ENCODE measurements at regions not wholly inside any gene's neighbourhood (a gene's known extent, or its start where the extent isn't known, plus 50 kb on each side); places are given as distances from the start of the nearest gene placed in this dataset.

DNA sequence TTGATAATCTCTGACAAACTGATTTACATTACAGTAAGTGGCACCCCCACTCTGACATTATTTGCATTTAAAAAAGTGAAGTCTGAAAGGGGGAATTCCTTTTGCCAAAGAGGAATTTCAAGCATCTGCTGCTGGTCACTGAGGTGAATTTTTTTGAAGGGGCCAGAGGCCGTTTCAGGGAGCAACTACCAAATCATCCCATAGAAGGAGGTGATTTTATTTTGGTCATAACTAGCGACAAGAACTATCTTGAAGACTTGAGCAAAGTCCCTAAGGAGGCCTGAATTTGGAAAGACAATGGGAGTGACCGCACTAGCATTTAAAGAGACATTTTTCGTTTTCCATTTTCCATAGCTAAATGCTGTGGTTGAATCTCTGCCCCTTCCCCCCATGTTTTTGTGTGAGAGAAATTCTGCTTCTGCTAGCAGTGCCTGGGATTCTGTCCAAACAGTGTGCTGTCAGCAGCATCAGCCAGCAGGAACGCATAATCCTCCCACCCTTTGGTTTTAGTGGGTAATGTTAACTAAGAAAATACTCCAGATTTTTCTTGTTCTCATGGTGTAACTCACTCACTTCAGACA, 110.1 kb upstream of the MED14 start (continued):
- TF ChIP-seq, protein P1, sequence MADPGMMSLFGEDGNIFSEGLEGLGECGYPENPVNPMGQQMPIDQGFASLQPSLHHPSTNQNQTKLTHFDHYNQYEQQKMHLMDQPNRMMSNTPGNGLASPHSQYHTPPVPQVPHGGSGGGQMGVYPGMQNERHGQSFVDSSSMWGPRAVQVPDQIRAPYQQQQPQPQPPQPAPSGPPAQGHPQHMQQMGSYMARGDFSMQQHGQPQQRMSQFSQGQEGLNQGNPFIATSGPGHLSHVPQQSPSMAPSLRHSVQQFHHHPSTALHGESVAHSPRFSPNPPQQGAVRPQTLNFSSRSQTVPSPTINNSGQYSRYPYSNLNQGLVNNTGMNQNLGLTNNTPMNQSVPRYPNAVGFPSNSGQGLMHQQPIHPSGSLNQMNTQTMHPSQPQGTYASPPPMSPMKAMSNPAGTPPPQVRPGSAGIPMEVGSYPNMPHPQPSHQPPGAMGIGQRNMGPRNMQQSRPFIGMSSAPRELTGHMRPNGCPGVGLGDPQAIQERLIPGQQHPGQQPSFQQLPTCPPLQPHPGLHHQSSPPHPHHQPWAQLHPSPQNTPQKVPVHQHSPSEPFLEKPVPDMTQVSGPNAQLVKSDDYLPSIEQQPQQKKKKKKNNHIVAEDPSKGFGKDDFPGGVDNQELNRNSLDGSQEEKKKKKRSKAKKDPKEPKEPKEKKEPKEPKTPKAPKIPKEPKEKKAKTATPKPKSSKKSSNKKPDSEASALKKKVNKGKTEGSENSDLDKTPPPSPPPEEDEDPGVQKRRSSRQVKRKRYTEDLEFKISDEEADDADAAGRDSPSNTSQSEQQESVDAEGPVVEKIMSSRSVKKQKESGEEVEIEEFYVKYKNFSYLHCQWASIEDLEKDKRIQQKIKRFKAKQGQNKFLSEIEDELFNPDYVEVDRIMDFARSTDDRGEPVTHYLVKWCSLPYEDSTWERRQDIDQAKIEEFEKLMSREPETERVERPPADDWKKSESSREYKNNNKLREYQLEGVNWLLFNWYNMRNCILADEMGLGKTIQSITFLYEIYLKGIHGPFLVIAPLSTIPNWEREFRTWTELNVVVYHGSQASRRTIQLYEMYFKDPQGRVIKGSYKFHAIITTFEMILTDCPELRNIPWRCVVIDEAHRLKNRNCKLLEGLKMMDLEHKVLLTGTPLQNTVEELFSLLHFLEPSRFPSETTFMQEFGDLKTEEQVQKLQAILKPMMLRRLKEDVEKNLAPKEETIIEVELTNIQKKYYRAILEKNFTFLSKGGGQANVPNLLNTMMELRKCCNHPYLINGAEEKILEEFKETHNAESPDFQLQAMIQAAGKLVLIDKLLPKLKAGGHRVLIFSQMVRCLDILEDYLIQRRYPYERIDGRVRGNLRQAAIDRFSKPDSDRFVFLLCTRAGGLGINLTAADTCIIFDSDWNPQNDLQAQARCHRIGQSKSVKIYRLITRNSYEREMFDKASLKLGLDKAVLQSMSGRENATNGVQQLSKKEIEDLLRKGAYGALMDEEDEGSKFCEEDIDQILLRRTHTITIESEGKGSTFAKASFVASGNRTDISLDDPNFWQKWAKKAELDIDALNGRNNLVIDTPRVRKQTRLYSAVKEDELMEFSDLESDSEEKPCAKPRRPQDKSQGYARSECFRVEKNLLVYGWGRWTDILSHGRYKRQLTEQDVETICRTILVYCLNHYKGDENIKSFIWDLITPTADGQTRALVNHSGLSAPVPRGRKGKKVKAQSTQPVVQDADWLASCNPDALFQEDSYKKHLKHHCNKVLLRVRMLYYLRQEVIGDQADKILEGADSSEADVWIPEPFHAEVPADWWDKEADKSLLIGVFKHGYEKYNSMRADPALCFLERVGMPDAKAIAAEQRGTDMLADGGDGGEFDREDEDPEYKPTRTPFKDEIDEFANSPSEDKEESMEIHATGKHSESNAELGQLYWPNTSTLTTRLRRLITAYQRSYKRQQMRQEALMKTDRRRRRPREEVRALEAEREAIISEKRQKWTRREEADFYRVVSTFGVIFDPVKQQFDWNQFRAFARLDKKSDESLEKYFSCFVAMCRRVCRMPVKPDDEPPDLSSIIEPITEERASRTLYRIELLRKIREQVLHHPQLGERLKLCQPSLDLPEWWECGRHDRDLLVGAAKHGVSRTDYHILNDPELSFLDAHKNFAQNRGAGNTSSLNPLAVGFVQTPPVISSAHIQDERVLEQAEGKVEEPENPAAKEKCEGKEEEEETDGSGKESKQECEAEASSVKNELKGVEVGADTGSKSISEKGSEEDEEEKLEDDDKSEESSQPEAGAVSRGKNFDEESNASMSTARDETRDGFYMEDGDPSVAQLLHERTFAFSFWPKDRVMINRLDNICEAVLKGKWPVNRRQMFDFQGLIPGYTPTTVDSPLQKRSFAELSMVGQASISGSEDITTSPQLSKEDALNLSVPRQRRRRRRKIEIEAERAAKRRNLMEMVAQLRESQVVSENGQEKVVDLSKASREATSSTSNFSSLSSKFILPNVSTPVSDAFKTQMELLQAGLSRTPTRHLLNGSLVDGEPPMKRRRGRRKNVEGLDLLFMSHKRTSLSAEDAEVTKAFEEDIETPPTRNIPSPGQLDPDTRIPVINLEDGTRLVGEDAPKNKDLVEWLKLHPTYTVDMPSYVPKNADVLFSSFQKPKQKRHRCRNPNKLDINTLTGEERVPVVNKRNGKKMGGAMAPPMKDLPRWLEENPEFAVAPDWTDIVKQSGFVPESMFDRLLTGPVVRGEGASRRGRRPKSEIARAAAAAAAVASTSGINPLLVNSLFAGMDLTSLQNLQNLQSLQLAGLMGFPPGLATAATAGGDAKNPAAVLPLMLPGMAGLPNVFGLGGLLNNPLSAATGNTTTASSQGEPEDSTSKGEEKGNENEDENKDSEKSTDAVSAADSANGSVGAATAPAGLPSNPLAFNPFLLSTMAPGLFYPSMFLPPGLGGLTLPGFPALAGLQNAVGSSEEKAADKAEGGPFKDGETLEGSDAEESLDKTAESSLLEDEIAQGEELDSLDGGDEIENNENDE (IDR thresholded peaks at IDR 0.05; ENCODE audit: insufficient replicate concordance, low read length): no peak
- no peak for TF ChIP-seq EZH2 (IDR thresholded peaks at IDR 0.05; ENCODE audit: low read depth, low read length, severe bottlenecking)
- TF ChIP-seq KDM5A (IDR thresholded peaks at IDR 0.05; ENCODE audit: low read length): no peak
- no peak for TF ChIP-seq KDM1A (IDR thresholded peaks at IDR 0.05; ENCODE audit: borderline replicate concordance, low read length)
- 0 out of 2 replicates have a peak, but pooled peaks have one; percentile 33 for TF ChIP-seq RBBP5 (IDR thresholded peaks at IDR 0.05; ENCODE audit: borderline replicate concordance, low read depth, low read length)
- TF ChIP-seq PHF8 (conservative IDR thresholded peaks at IDR 0.05; ENCODE audit: low read depth, low read length): no peak
- 0 out of 2 replicates have a peak, but pooled peaks have one; percentile 58 for TF ChIP-seq POLR2AphosphoS5 (IDR thresholded peaks at IDR 0.05; ENCODE audit: low read depth, low read length)
- TF ChIP-seq GABPA (IDR thresholded peaks at IDR 0.05; ENCODE audit: borderline replicate concordance, insufficient read depth, low read length): no peak
- 0 out of 2 replicates have a peak, but pooled peaks have one; percentile 49 for TF ChIP-seq TCF12 (IDR thresholded peaks at IDR 0.05; ENCODE audit: low read depth, low read length)
- TF ChIP-seq SP4 (IDR thresholded peaks at IDR 0.05; ENCODE audit: low read length): 0 out of 2 replicates have a peak, but pooled peaks have one; percentile 29
- peak; percentile 49; the same call in 1 of the 2 replicates for TF ChIP-seq TAF1 (IDR thresholded peaks at IDR 0.05; ENCODE audit: low read depth, low read length)

All from H1 (cell line).